ENCODE measurements at regions not wholly inside any gene's neighbourhood (a gene's known extent, or its start where the extent isn't known, plus 50 kb on each side); places are given as distances from the start of the nearest gene placed in this dataset.
"Not testable (repeated sequence)": the region's sequence is repeated elsewhere in the genome, so short reads cannot be mapped to it uniquely, and the experiment has no call there.

GRCh38 chr12:37540581-37540980 is 776.0 kb upstream of the ALG10B start:
- H3K27me3 ChIP-seq (replicated peaks in 1 of 4; ENCODE audit: control extremely low read depth in 1 of 4, control insufficient read depth in 3 of 4, insufficient read depth in 4 of 4, low read length in 3 of 4); H3K27ac Mint-ChIP-seq; H3K36me3 ChIP-seq (replicated peaks in 1 of 2; ENCODE audit: control extremely low read depth in 1 of 2, control insufficient read depth in 1 of 2, extremely low read depth in 1 of 2, insufficient read depth in 2 of 2, low read length in 1 of 2); DNase-seq; H3K4me3 Mint-ChIP-seq; H4K20me1 ChIP-seq (ENCODE audit: control insufficient read depth, insufficient read depth, low read length, poor library complexity, severe bottlenecking); H3K79me2 ChIP-seq (ENCODE audit: control insufficient read depth, insufficient read depth, low read length); intact Hi-C loops (cut with micrococcal nuclease); CTCF ChIA-PET; POLR2A ChIA-PET; ATAC-seq (ENCODE audit: low read depth); H3K4me3 ChIP-seq (ENCODE audit: control extremely low read depth in 1 of 5, extremely low read depth in 1 of 5, insufficient read depth in 1 of 5, low read depth in 2 of 5, low read length in 4 of 5); H3K4me1 ChIP-seq (ENCODE audit: control insufficient read depth in 2 of 2, insufficient read depth in 2 of 2, low read length in 2 of 2); H3K4me2 ChIP-seq (replicated peaks; ENCODE audit: low read depth, low read length, poor library complexity, severe bottlenecking); H2AFZ ChIP-seq (ENCODE audit: insufficient read depth, low read depth, low read length, poor library complexity, severe bottlenecking); H3K27ac ChIP-seq (ENCODE audit: low read length in 2 of 2); H3K4me1 Mint-ChIP-seq; H3K27me3 Mint-ChIP-seq; H3K9ac ChIP-seq (ENCODE audit: low read length): not testable (repeated sequence)
- 94% methylated on average over 9 of the region's 9 CpGs for WGBS (ENCODE audit: insufficient coverage)
- H3K9me3 ChIP-seq (ENCODE audit: control extremely low read depth in 1 of 3, control insufficient read depth in 2 of 3, insufficient read depth in 1 of 3, low read length in 2 of 3) = peaks cover 0 to 49% (median 1%) of the 10 kb centered on the region in 3 donors
- H3K9me3 Mint-ChIP-seq (ENCODE audit: insufficient read depth) = peaks cover 11% of the 10 kb centered on the region

- 90% methylated on average over 21 of the region's 21 CpGs for WGBS (ENCODE audit: insufficient coverage)
- ATAC-seq (ENCODE audit: low read depth) (no peak), DNase-seq (no peak)
- H3K4me3 Mint-ChIP-seq = no peak overlapping the region
- no peaks in the 10 kb centered on the region for H3K79me2 ChIP-seq (ENCODE audit: control insufficient read depth, insufficient read depth, low read length)
- no peak overlapping the region for H3K4me3 ChIP-seq (ENCODE audit: control extremely low read depth in 1 of 5, extremely low read depth in 1 of 5, insufficient read depth in 1 of 5, low read depth in 2 of 5, low read length in 4 of 5)
- ChIA-PET CTCF (no interaction called here), POLR2A (no interaction called here)
- peaks cover 0 to 57% (median 1%) of the 10 kb centered on the region in 3 donors for H3K9me3 ChIP-seq (ENCODE audit: control extremely low read depth in 1 of 3, control insufficient read depth in 2 of 3, insufficient read depth in 1 of 3, low read length in 2 of 3)
- no peak overlapping the region for H2AFZ ChIP-seq (ENCODE audit: insufficient read depth, low read depth, low read length, poor library complexity, severe bottlenecking)
- no peak overlapping the region for H3K9ac ChIP-seq (ENCODE audit: low read length)
- no peak overlapping the region for H3K4me2 ChIP-seq (replicated peaks; ENCODE audit: low read depth, low read length, poor library complexity, severe bottlenecking)
- no peaks in the 10 kb centered on the region for H4K20me1 ChIP-seq (ENCODE audit: control insufficient read depth, insufficient read depth, low read length, poor library complexity, severe bottlenecking)
- peaks cover 11% of the 10 kb centered on the region for H3K9me3 Mint-ChIP-seq (ENCODE audit: insufficient read depth)
- intact Hi-C loops (cut with micrococcal nuclease) = no loop called here
- H3K27me3 ChIP-seq (replicated peaks in 1 of 4; ENCODE audit: control extremely low read depth in 1 of 4, control insufficient read depth in 3 of 4, insufficient read depth in 4 of 4, low read length in 3 of 4) = no peaks in the 10 kb centered on the region
- H3K4me1 ChIP-seq (ENCODE audit: control insufficient read depth in 2 of 2, insufficient read depth in 2 of 2, low read length in 2 of 2) = no peaks in the 10 kb centered on the region
- H3K27me3 Mint-ChIP-seq = no peaks in the 10 kb centered on the region
- no peak overlapping the region for H3K27ac ChIP-seq (ENCODE audit: low read length in 2 of 2)
- H3K4me1 Mint-ChIP-seq = no peaks in the 10 kb centered on the region
- no peaks in the 10 kb centered on the region for H3K36me3 ChIP-seq (replicated peaks in 1 of 2; ENCODE audit: control extremely low read depth in 1 of 2, control insufficient read depth in 1 of 2, extremely low read depth in 1 of 2, insufficient read depth in 2 of 2, low read length in 1 of 2)
- no peak for TF ChIP-seq EZH2 (IDR thresholded peaks at IDR 0.05; ENCODE audit: borderline replicate concordance, insufficient read depth, low read depth, low read length, poor library complexity, severe bottlenecking)
- TF ChIP-seq, protein P1, sequence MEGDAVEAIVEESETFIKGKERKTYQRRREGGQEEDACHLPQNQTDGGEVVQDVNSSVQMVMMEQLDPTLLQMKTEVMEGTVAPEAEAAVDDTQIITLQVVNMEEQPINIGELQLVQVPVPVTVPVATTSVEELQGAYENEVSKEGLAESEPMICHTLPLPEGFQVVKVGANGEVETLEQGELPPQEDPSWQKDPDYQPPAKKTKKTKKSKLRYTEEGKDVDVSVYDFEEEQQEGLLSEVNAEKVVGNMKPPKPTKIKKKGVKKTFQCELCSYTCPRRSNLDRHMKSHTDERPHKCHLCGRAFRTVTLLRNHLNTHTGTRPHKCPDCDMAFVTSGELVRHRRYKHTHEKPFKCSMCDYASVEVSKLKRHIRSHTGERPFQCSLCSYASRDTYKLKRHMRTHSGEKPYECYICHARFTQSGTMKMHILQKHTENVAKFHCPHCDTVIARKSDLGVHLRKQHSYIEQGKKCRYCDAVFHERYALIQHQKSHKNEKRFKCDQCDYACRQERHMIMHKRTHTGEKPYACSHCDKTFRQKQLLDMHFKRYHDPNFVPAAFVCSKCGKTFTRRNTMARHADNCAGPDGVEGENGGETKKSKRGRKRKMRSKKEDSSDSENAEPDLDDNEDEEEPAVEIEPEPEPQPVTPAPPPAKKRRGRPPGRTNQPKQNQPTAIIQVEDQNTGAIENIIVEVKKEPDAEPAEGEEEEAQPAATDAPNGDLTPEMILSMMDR (IDR thresholded peaks at IDR 0.05) = no peak
- H3K27ac Mint-ChIP-seq = no peak overlapping the region
Observed at GRCh38 chr12:37541356-37541755, 775.2 kb upstream of the ALG10B start.

All from B cell (primary cell).